Fibroblast of lung (primary cell): ENCODE measurements at regions not wholly inside any gene's neighbourhood (a gene's known extent, or its start where the extent isn't known, plus 50 kb on each side); places are given as distances from the start of the nearest gene placed in this dataset.

ENCODE experiments used
- DNase-seq, 2 donors: peaks; one replicate each; pipeline versions ENCODE4 v3.0.0 to v3.0.0-alpha.2; 2010; ENCODE audit warnings: low read depth in 2 of 2
- H2AFZ ChIP-seq: 2 replicates; pipeline ENCODE4 v1.5.1; 2012; ENCODE audit warnings: low read length, control low read depth, inconsistent platforms
- H3K27ac ChIP-seq: 2 replicates; pipeline ENCODE4 v1.5.1; 2011; ENCODE audit warnings: low read length, control low read depth; ENCODE audit not compliant: insufficient read depth
- H3K27me3 ChIP-seq: 2 replicates; pipeline ENCODE4 v1.5.1; 2011; ENCODE audit warnings: mild to moderate bottlenecking, low read length; ENCODE audit not compliant: control insufficient read depth, insufficient read depth
- H3K36me3 ChIP-seq: 2 replicates; pipeline ENCODE4 v1.5.1; 2011; ENCODE audit warnings: low read length; ENCODE audit not compliant: control insufficient read depth, insufficient read depth
- H3K4me1 ChIP-seq: 2 replicates; pipeline ENCODE4 v1.5.1; 2011; ENCODE audit warnings: low read length; ENCODE audit not compliant: control insufficient read depth, insufficient read depth; ENCODE audit errors: extremely low read depth
- H3K4me2 ChIP-seq: 2 replicates; pipeline ENCODE4 v1.5.1; 2011; ENCODE audit warnings: low read length, control low read depth; ENCODE audit not compliant: insufficient read depth; ENCODE audit errors: extremely low read depth
- H3K4me3 ChIP-seq, 4 experiments: fragments of 200-600 bp in 1 of 4; sonication (generic) in 1 of 4; replicated peaks in 1 of 4; 2 replicates each; pipeline ENCODE4 v1.5.1; 2011 to 2016; ENCODE audit warnings: low read length in 4 of 4, low read depth in 3 of 4, mild to moderate bottlenecking in 3 of 4, control low read depth in 2 of 4, inconsistent platforms in 1 of 4, mixed read lengths in 1 of 4; ENCODE audit not compliant: insufficient read depth in 1 of 4; ENCODE audit errors: control extremely low read depth in 1 of 4
- H3K79me2 ChIP-seq: 2 replicates; pipeline ENCODE4 v1.5.1; 2012; ENCODE audit warnings: mild to moderate bottlenecking, low read length, inconsistent platforms; ENCODE audit not compliant: control insufficient read depth, insufficient read depth
- H3K9ac ChIP-seq: 2 replicates; pipeline ENCODE4 v1.5.1; 2011; ENCODE audit warnings: mild to moderate bottlenecking, low read length, control low read depth; ENCODE audit not compliant: insufficient read depth
- H3K9me3 ChIP-seq: 2 replicates; pipeline ENCODE4 v1.5.1; 2012; ENCODE audit warnings: low read depth, low read length; ENCODE audit not compliant: control insufficient read depth, insufficient read depth
- H4K20me1 ChIP-seq: 2 replicates; pipeline ENCODE4 v1.5.1; 2011; ENCODE audit warnings: low read length; ENCODE audit not compliant: control insufficient read depth, insufficient read depth; ENCODE audit errors: extremely low read depth
- EZH2 ChIP-seq: IDR thresholded peaks from 2 replicates; pipeline ENCODE4 v1.5.1; 2012; ENCODE audit warnings: low read length, control low read depth, mild to moderate bottlenecking; ENCODE audit errors: missing control alignments
- TF ChIP-seq, protein P1 (sequence below), 2 donors: IDR thresholded peaks in 1 of 2; conservative IDR thresholded peaks in 1 of 2; 1 replicate in 1 of 2; 2 replicates in 1 of 2; pipeline ENCODE4 v1.5.1; 2011 to 2012; ENCODE audit warnings: low read length in 2 of 2, control low read depth in 1 of 2, inconsistent platforms in 1 of 2, low read depth in 1 of 2, mild to moderate bottlenecking in 1 of 2

- no peaks in the 10 kb centered on the region for H3K79me2 ChIP-seq
- no peak overlapping the region for H2AFZ ChIP-seq
- no peak overlapping the region for H3K27ac ChIP-seq
- H3K36me3 ChIP-seq, result no peaks in the 10 kb centered on the region
- TF ChIP-seq, protein P1, sequence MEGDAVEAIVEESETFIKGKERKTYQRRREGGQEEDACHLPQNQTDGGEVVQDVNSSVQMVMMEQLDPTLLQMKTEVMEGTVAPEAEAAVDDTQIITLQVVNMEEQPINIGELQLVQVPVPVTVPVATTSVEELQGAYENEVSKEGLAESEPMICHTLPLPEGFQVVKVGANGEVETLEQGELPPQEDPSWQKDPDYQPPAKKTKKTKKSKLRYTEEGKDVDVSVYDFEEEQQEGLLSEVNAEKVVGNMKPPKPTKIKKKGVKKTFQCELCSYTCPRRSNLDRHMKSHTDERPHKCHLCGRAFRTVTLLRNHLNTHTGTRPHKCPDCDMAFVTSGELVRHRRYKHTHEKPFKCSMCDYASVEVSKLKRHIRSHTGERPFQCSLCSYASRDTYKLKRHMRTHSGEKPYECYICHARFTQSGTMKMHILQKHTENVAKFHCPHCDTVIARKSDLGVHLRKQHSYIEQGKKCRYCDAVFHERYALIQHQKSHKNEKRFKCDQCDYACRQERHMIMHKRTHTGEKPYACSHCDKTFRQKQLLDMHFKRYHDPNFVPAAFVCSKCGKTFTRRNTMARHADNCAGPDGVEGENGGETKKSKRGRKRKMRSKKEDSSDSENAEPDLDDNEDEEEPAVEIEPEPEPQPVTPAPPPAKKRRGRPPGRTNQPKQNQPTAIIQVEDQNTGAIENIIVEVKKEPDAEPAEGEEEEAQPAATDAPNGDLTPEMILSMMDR (conservative IDR thresholded peaks at IDR 0.05 in 1 of 2, IDR thresholded peaks at IDR 0.05 in 1 of 2; ENCODE audit: low read depth in 1 of 2, low read length in 2 of 2), result no peak
- no peak for TF ChIP-seq EZH2
- H3K27me3 ChIP-seq, result no peaks in the 10 kb centered on the region
- no peaks in the 10 kb centered on the region for H3K4me1 ChIP-seq
- H3K4me2 ChIP-seq, result no peak overlapping the region
- H3K9ac ChIP-seq, result no peak overlapping the region
- H3K4me3 ChIP-seq, result no peak overlapping the region
- no peaks in the 10 kb centered on the region for H3K9me3 ChIP-seq
- DNase-seq, result no peak
- H4K20me1 ChIP-seq, result no peaks in the 10 kb centered on the region
Measured at GRCh38 chr21:19900149-19900548, 1098.1 kb upstream of the NCAM2 start.

DNA sequence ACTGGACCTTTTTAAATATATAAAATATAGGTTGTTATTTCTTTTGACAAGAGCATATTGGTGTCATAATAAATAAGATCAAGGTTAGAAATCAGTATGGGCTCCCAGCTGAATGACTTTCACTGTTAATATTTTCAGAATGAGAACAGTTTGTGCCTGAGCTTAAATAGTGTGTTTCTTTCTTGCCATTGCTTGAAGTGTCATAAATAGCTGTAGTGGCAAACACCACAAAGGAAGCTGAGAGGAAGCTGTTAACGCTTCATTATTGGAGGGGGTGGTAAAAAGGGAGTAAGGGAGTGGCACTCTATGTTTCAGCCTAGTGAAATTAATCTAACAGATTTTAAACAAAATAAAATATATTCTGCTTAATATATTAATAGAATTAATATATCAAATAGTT, 1089.8 kb upstream of the NCAM2 start:
- Histone ChIP-seq H3K9me3 (no peaks in the 10 kb centered on the region), H3K27ac (no peak overlapping the region), H3K4me1 (no peaks in the 10 kb centered on the region), H2AFZ (no peak overlapping the region), H4K20me1 (no peaks in the 10 kb centered on the region), H3K9ac (no peak overlapping the region), H3K4me3 (no peak overlapping the region), H3K79me2 (no peaks in the 10 kb centered on the region), H3K27me3 (no peaks in the 10 kb centered on the region), H3K4me2 (no peak overlapping the region), H3K36me3 (no peaks in the 10 kb centered on the region)
- TF ChIP-seq, protein P1 (conservative IDR thresholded peaks at IDR 0.05 in 1 of 2, IDR thresholded peaks at IDR 0.05 in 1 of 2; ENCODE audit: low read depth in 1 of 2, low read length in 2 of 2), result no peak
- no peak for TF ChIP-seq EZH2
- no peak for DNase-seq

- no peak overlapping the region for H3K4me2 ChIP-seq
- no peak overlapping the region for H3K27ac ChIP-seq
Measured at GRCh38 chr21:19914028-19914427, 1084.2 kb upstream of the NCAM2 start.

More at GRCh38 chr21:19914028-19914427, 1084.2 kb upstream of the NCAM2 start:
- H3K27me3 ChIP-seq, result no peaks in the 10 kb centered on the region
- no peaks in the 10 kb centered on the region for H3K4me1 ChIP-seq
- no peak overlapping the region for H3K4me3 ChIP-seq
- H3K79me2 ChIP-seq, result no peaks in the 10 kb centered on the region
- no peak overlapping the region for H3K9ac ChIP-seq
- no peaks in the 10 kb centered on the region for H3K36me3 ChIP-seq
- TF ChIP-seq, protein P1 (conservative IDR thresholded peaks at IDR 0.05 in 1 of 2, IDR thresholded peaks at IDR 0.05 in 1 of 2; ENCODE audit: low read depth in 1 of 2, low read length in 2 of 2), result no peak
- TF ChIP-seq EZH2, result no peak
- H4K20me1 ChIP-seq, result no peaks in the 10 kb centered on the region
- DNase-seq, result no peak
- no peaks in the 10 kb centered on the region for H3K9me3 ChIP-seq
- no peak overlapping the region for H2AFZ ChIP-seq
